K562 (cell line): ENCODE measurements at regions not wholly inside any gene's neighbourhood (a gene's known extent, or its start where the extent isn't known, plus 50 kb on each side); places are given as distances from the start of the nearest gene placed in this dataset.

Experiments used
- ATAC-seq: fragments of 200-7000 bp; cut with Tn5 transposase; 3 replicates; pipeline ENCODE4 v1.9.1; 2020; ENCODE audit warnings: moderate library complexity
- BruUV-seq: library from RNA; stranded (reverse); fragments of 400-500 nt; replicated peaks from 2 replicates; lab custom pipeline; 2021; lab: Mats Ljungman, UMichigan
- CTCF ChIA-PET: fragments of 300-600 bp; formaldehyde crosslinking; extraction: SDS; loops from one replicate; lab custom pipeline; 2021; ENCODE audit warnings: low intra/inter-chr PET ratio; lab: Yijun Ruan, JAX
- POLR2A ChIA-PET: fragments of 300-600, 350-650 bp; sonication (Branson Sonifier 250); formaldehyde crosslinking; extraction: SDS; loops from one replicate; lab custom pipeline; 2021; ENCODE audit warnings: antibody characterized with exemption, inconsistent platforms; lab: Yijun Ruan, JAX
- DNase-seq, 4 experiments: peaks; one replicate each; pipeline versions ENCODE4 v3.0.0 to v3.0.0-alpha.2; 2011 to 2018; ENCODE audit warnings: low spot score in 3 of 4, mixed read lengths in 3 of 4; ENCODE audit errors: extremely low read depth in 1 of 4
- FAIRE-seq: peaks from 2 replicates; lab custom pipeline; 2011; peaks lifted over from hg19 to GRCh38; lab: Jason Lieb, UNC
- H2AFZ ChIP-seq: 2 replicates; pipeline ENCODE4 v1.6.0; 2011; ENCODE audit warnings: low read depth, low read length, control low read depth, inconsistent platforms
- H3K27ac ChIP-seq: fragments of 200-600 bp; 3 replicates; pipeline ENCODE4 v1.8.0; 2011; ENCODE audit warnings: low read depth, mild to moderate bottlenecking, control low read depth, inconsistent platforms, low read length, moderate library complexity, mixed read lengths; ENCODE audit errors: extremely low read depth
- H3K27me3 ChIP-seq, 2 experiments: fragments of 300-600 bp in 1 of 2; 2 replicates in 1 of 2; 3 replicates in 1 of 2; pipeline versions ENCODE4 v1.6.0 to v1.8.0; 2011; ENCODE audit warnings: inconsistent platforms in 2 of 2, low read length in 2 of 2, mild to moderate bottlenecking in 1 of 2, mixed read lengths in 1 of 2, moderate library complexity in 1 of 2; ENCODE audit not compliant: control insufficient read depth in 2 of 2, insufficient read depth in 2 of 2
- H3K36me3 ChIP-seq: fragments of 300-600 bp; 3 replicates; pipeline ENCODE4 v1.8.0; 2011; ENCODE audit warnings: mild to moderate bottlenecking, low read length, inconsistent platforms; ENCODE audit not compliant: control insufficient read depth, insufficient read depth
- H3K4me1 ChIP-seq, 2 experiments: fragments of 200-600 bp in 1 of 2; replicated peaks in 1 of 2; 2 replicates in 1 of 2; 3 replicates in 1 of 2; pipeline versions ENCODE4 v1.5.1 to v1.8.0; 2011; ENCODE audit warnings: inconsistent platforms in 2 of 2, low read length in 2 of 2, mild to moderate bottlenecking in 1 of 2, mixed read lengths in 1 of 2, moderate library complexity in 1 of 2; ENCODE audit not compliant: control insufficient read depth in 2 of 2, insufficient read depth in 2 of 2
- H3K4me2 ChIP-seq: 2 replicates; pipeline ENCODE4 v1.6.1; 2011; ENCODE audit warnings: low read length, control low read depth, inconsistent platforms, mixed read lengths; ENCODE audit not compliant: insufficient read depth
- H3K4me3 ChIP-seq: fragments of 200-600 bp; sonication (generic), shearing (Covaris generic); 2 replicates; pipeline ENCODE4 v1.5.1; 2016; ENCODE audit warnings: control low read depth, inconsistent platforms
- H3K79me2 ChIP-seq: fragments of 200-600 bp; 3 replicates; pipeline ENCODE4 v1.8.0; 2011; ENCODE audit warnings: low read length, inconsistent platforms; ENCODE audit not compliant: control insufficient read depth, insufficient read depth
- H3K9ac ChIP-seq, 2 experiments: 2 replicates each; pipeline versions ENCODE4 v1.6.0 to v1.6.1; 2011; ENCODE audit warnings: low read depth in 2 of 2, low read length in 2 of 2, control low read depth in 1 of 2, inconsistent platforms in 1 of 2, mild to moderate bottlenecking in 1 of 2, mixed read lengths in 1 of 2; ENCODE audit not compliant: insufficient read depth in 1 of 2
- H3K9me1 ChIP-seq: one replicate; pipeline ENCODE4 v1.6.0; 2011; ENCODE audit warnings: inconsistent platforms, mild to moderate bottlenecking, low read length, moderate library complexity; ENCODE audit not compliant: control insufficient read depth, insufficient read depth
- H3K9me3 ChIP-seq: replicated peaks from 2 replicates; pipeline ENCODE4 v1.5.1; 2011; ENCODE audit warnings: low read depth, low read length, inconsistent platforms; ENCODE audit not compliant: control insufficient read depth, insufficient read depth
- H4K20me1 ChIP-seq: replicated peaks from 2 replicates; pipeline ENCODE4 v1.6.1; 2011; ENCODE audit warnings: low read length, inconsistent platforms, mixed read lengths; ENCODE audit not compliant: control insufficient read depth, insufficient read depth
- ATF7 ChIP-seq: fragments of 450-650 bp; IDR thresholded peaks from 2 replicates; pipeline ENCODE4 v1.7.1; 2014; ENCODE audit warnings: mild to moderate bottlenecking, moderate library complexity
- C11orf30 ChIP-seq: fragments of 450-650 bp; IDR thresholded peaks from 2 replicates; pipeline ENCODE4 v1.6.1; 2016; ENCODE audit warnings: low read depth, mild to moderate bottlenecking
- CREB1 ChIP-seq, 2 experiments: sonication (generic) in 1 of 2; formaldehyde crosslinking in 1 of 2; IDR thresholded peaks; 2 replicates each; pipeline versions ENCODE4 v1.6.1 to v1.8.0; 2012 to 2022; ENCODE audit warnings: inconsistent platforms in 1 of 2, mild to moderate bottlenecking in 1 of 2, missing genetic modification reagents in 1 of 2, moderate library complexity in 1 of 2
- HDAC2 ChIP-seq: fragments of 450-650 bp; IDR thresholded peaks from 2 replicates; pipeline ENCODE4 v1.6.1; 2016; ENCODE audit warnings: mild to moderate bottlenecking
- KDM1A ChIP-seq, 2 experiments: fragments of 450-650 bp; IDR thresholded peaks; 2 replicates each; pipeline ENCODE4 v1.6.1; 2016; ENCODE audit warnings: mild to moderate bottlenecking in 2 of 2
- KHSRP ChIP-seq: fragments of 450-650 bp; IDR thresholded peaks from 2 replicates; pipeline ENCODE4 v1.6.1; 2017
- MAFF ChIP-seq: IDR thresholded peaks from 2 replicates; pipeline ENCODE4 v1.6.1; 2012; ENCODE audit warnings: low read length, improper control_type of control experiment
- MAFG ChIP-seq: fragments of 450-650 bp; conservative IDR thresholded peaks from 2 replicates; pipeline ENCODE4 v1.6.1; 2016; ENCODE audit warnings: missing genetic modification characterization, missing compliant biosample characterization
- MTA1 ChIP-seq: fragments of 450-650 bp; IDR thresholded peaks from 2 replicates; pipeline ENCODE4 v1.6.1; 2017; ENCODE audit warnings: borderline replicate concordance
- NFATC3 ChIP-seq: fragments of 450-650 bp; IDR thresholded peaks from 2 replicates; pipeline ENCODE4 v1.6.1; 2017; ENCODE audit warnings: mild to moderate bottlenecking
- NFE2L1 ChIP-seq: fragments of 450-650 bp; IDR thresholded peaks from 2 replicates; pipeline ENCODE4 v1.6.1; 2016; ENCODE audit warnings: missing genetic modification characterization, low read depth, mild to moderate bottlenecking, missing compliant biosample characterization, moderate library complexity, borderline replicate concordance
- POLR2B ChIP-seq: fragments of 450-650 bp; IDR thresholded peaks from 2 replicates; pipeline ENCODE4 v1.6.1; 2018; ENCODE audit warnings: low read depth; ENCODE audit not compliant: partially characterized antibody
- SUPT5H ChIP-seq: fragments of 450-650 bp; IDR thresholded peaks from 2 replicates; pipeline ENCODE4 v1.6.1; 2016
- TAF9B ChIP-seq: fragments of 450-650 bp; IDR thresholded peaks from 2 replicates; pipeline ENCODE4 v1.6.1; 2018; ENCODE audit warnings: mild to moderate bottlenecking; ENCODE audit not compliant: partially characterized antibody
- TSC22D4 ChIP-seq: fragments of 450-650 bp; IDR thresholded peaks from 2 replicates; pipeline ENCODE4 v1.6.1; 2016; ENCODE audit warnings: missing genetic modification characterization, missing biosample characterization, control low read depth
- WGBS: fragments of 100-300 bp; shearing (Covaris generic); methylation state at CpG from one replicate; pipeline ENCODE4 v1.1.6; 2016; ENCODE audit warnings: low coverage, mixed read lengths; ENCODE audit not compliant: insufficient coverage; ENCODE audit errors: missing lambda C conversion rate; 5-methylcytosine and 5-hydroxymethylcytosine counted together
- in situ Hi-C: fragments of 300-500 bp; cut with MboI; formaldehyde crosslinking; loops from 4 replicates; pipeline ENCODE4 v1.15.0; 2018; ENCODE audit warnings: inconsistent platforms, mixed read lengths
- intact Hi-C: fragments of 100-400 bp; cut with micrococcal nuclease; formaldehyde crosslinking; loops from 2 replicates; pipeline ENCODE4 v1.14.2; 2022
- TF ChIP-seq, protein P1 (sequence below), 2 experiments: fragments of 450-650 bp; IDR thresholded peaks; 2 replicates each; pipeline ENCODE4 v1.6.1; 2016
- TF ChIP-seq, protein P2 (sequence below), 3 experiments: IDR thresholded peaks in 2 of 3; conservative IDR thresholded peaks in 1 of 3; 2 replicates each; pipeline ENCODE4 v1.5.1; 2011 to 2012; ENCODE audit warnings: low read length in 3 of 3, mild to moderate bottlenecking in 3 of 3, control low read depth in 2 of 3, improper control_type of control experiment in 1 of 3, inconsistent platforms in 1 of 3, low read depth in 1 of 3, mixed read lengths in 1 of 3, moderate library complexity in 1 of 3; ENCODE audit not compliant: insufficient read depth in 2 of 3
- TF ChIP-seq, protein P3 (sequence below): sonication (generic); formaldehyde crosslinking; IDR thresholded peaks from 2 replicates; pipeline ENCODE4 v1.8.0; 2022; ENCODE audit warnings: mild to moderate bottlenecking, missing genetic modification reagents, borderline replicate concordance

DNA sequence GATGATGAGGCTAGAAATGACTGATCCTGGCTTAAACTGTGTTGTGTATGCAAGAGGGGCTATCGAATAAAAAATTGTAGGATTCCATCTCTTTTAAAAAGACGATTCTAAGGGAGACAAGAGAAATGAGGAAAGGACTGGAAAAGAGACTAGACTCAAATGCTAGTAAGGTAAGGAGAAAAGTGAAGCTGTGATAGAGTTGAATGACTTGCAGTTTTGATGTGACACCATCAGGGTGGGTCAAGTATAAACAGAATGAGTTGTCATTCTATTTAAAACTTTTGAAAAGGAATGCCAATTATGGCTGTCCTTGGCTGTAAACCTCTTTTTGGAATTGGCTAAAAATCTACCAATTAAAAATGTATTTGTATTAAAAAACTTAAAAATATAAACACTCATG lies 184.5 kb upstream of the PHF14 start:
- CTCF ChIA-PET: no interaction called here
- TF ChIP-seq HDAC2 (peak; percentile 37; the same call in 1 of the 2 replicates), ATF7 (0 out of 2 replicates have a peak, but pooled peaks have one; percentile 28), POLR2B (peak; percentile 57), SUPT5H (peak; percentile 51; the same call in 1 of the 2 replicates), KHSRP (0 out of 2 replicates have a peak, but pooled peaks have one; percentile 33), CREB1 (IDR thresholded peaks at IDR 0.05) (peak; percentile 21; the same call in 1 of the 2 replicates), CREB1 (CRISPR knock-in tag; IDR thresholded peaks at IDR 0.05) (no peak), TAF9B (peak; percentile 63), MAFF (peak; percentile 93), MTA1 (peak; percentile 36; the same call in 1 of the 2 replicates), TSC22D4 (tag) (no peak), C11orf30 (peak; percentile 97), KDM1A (IDR thresholded peaks at IDR 0.05) (peak in 1 of 2 experiments; percentile 65; a peak in 2 of 4 replicates), NFATC3 (no peak), MAFG (tag) (peak; percentile 99), NFE2L1 (tag) (peak; percentile 97)
- TF ChIP-seq, protein P1, sequence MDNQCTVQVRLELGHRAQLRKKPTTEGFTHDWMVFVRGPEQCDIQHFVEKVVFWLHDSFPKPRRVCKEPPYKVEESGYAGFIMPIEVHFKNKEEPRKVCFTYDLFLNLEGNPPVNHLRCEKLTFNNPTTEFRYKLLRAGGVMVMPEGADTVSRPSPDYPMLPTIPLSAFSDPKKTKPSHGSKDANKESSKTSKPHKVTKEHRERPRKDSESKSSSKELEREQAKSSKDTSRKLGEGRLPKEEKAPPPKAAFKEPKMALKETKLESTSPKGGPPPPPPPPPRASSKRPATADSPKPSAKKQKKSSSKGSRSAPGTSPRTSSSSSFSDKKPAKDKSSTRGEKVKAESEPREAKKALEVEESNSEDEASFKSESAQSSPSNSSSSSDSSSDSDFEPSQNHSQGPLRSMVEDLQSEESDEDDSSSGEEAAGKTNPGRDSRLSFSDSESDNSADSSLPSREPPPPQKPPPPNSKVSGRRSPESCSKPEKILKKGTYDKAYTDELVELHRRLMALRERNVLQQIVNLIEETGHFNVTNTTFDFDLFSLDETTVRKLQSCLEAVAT (IDR thresholded peaks at IDR 0.05): peak in 1 of 2 experiments; percentile 48; a peak in 1 of 4 replicates
- TF ChIP-seq, protein P2, sequence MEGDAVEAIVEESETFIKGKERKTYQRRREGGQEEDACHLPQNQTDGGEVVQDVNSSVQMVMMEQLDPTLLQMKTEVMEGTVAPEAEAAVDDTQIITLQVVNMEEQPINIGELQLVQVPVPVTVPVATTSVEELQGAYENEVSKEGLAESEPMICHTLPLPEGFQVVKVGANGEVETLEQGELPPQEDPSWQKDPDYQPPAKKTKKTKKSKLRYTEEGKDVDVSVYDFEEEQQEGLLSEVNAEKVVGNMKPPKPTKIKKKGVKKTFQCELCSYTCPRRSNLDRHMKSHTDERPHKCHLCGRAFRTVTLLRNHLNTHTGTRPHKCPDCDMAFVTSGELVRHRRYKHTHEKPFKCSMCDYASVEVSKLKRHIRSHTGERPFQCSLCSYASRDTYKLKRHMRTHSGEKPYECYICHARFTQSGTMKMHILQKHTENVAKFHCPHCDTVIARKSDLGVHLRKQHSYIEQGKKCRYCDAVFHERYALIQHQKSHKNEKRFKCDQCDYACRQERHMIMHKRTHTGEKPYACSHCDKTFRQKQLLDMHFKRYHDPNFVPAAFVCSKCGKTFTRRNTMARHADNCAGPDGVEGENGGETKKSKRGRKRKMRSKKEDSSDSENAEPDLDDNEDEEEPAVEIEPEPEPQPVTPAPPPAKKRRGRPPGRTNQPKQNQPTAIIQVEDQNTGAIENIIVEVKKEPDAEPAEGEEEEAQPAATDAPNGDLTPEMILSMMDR (IDR thresholded peaks at IDR 0.05 in 2 of 3, conservative IDR thresholded peaks at IDR 0.05 in 1 of 3; ENCODE audit: insufficient read depth in 2 of 3, low read depth in 1 of 3, low read length in 3 of 3): no peak
- TF ChIP-seq, protein P3, sequence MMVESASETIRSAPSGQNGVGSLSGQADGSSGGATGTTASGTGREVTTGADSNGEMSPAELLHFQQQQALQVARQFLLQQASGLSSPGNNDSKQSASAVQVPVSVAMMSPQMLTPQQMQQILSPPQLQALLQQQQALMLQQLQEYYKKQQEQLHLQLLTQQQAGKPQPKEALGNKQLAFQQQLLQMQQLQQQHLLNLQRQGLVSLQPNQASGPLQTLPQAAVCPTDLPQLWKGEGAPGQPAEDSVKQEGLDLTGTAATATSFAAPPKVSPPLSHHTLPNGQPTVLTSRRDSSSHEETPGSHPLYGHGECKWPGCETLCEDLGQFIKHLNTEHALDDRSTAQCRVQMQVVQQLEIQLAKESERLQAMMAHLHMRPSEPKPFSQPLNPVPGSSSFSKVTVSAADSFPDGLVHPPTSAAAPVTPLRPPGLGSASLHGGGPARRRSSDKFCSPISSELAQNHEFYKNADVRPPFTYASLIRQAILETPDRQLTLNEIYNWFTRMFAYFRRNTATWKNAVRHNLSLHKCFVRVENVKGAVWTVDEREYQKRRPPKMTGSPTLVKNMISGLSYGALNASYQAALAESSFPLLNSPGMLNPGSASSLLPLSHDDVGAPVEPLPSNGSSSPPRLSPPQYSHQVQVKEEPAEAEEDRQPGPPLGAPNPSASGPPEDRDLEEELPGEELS: no peak

More for the DNA sequence above, 184.5 kb upstream of the PHF14 start:
- in situ Hi-C loops (no loop called here), intact Hi-C loops (loop anchor here (5.0 to 10.0 kb wide), 3 partner anchors 98 to 1616 kb away; partner anchors contain the start of gene VWDE)
- DNase-seq (peak in 2 of 4 experiments; percentile 42 to 76), ATAC-seq (peak; percentile 69), FAIRE-seq (peak; percentile 35)
- Histone ChIP-seq H3K4me1 (peaks cover 6 to 19% of the 10 kb centered on the region in 2 experiments; a peak in 3 of 5 replicates), H3K36me3 (no peaks in the 10 kb centered on the region), H3K27ac (peak overlapping the region; percentile 79), H3K79me2 (peaks cover 3% of the 10 kb centered on the region; the same call in 2 of the 3 replicates), H3K9me1 (no peaks in the 10 kb centered on the region), H2AFZ (peak overlapping the region; percentile 80), H4K20me1 (no peaks in the 10 kb centered on the region), H3K9ac (peak overlapping the region in 1 of 2 experiments; percentile 60; a peak in 2 of 4 replicates), H3K4me3 (no peak overlapping the region), H3K9me3 (no peaks in the 10 kb centered on the region), H3K4me2 (peak overlapping the region; percentile 59), H3K27me3 (no peaks in the 10 kb centered on the region)
- no TSS peak for BruUV-seq
- 0% methylated on average over 2 of the region's 2 CpGs for WGBS
- POLR2A ChIA-PET: interaction anchor here (0.6 to 1.8 kb wide), 2 partner anchors 10 to 16 kb away, joined by 3 to 6 read pairs; no protein-coding TSS in a partner anchor
